ENCODE measurements at regions not wholly inside any gene's neighbourhood (a gene's known extent, or its start where the extent isn't known, plus 50 kb on each side); places are given as distances from the start of the nearest gene placed in this dataset.
"Not testable (repeated sequence)": the region's sequence is repeated elsewhere in the genome, so short reads cannot be mapped to it uniquely, and the experiment has no call there.

- no peak overlapping the region for H3K4me3 ChIP-seq
- TF ChIP-seq POLR2A (IDR thresholded peaks at IDR 0.05): no peak
- TF ChIP-seq CTCF (IDR thresholded peaks at IDR 0.05): no peak
- H3K9me3 ChIP-seq: no peaks in the 10 kb centered on the region
- DNase-seq: no peak
- 60 to 81% methylated on average over 2 of the region's 2 CpGs for WGBS, 2 donors
- no peaks in the 10 kb centered on the region for H3K27me3 ChIP-seq
- no peak overlapping the region for H3K27ac ChIP-seq
- H3K4me1 ChIP-seq: no peaks in the 10 kb centered on the region
- no peaks in the 10 kb centered on the region for H3K36me3 ChIP-seq
- intact Hi-C loops (cut with DNase I): no loop called here
These were observed 120.7 kb downstream of the LEPR start for GRCh38 chr1:65541161-65541560.

- Histone ChIP-seq H3K9me3 (no peaks in the 10 kb centered on the region), H3K27me3 (no peaks in the 10 kb centered on the region), H3K36me3 (no peaks in the 10 kb centered on the region), H3K4me1 (no peaks in the 10 kb centered on the region), H3K4me3 (no peak overlapping the region), H3K27ac (no peak overlapping the region)
- intact Hi-C loops (cut with DNase I): no loop called here
- no peak for DNase-seq
- TF ChIP-seq POLR2A (IDR thresholded peaks at IDR 0.05): no peak
- no peak for TF ChIP-seq EP300 (IDR thresholded peaks at IDR 0.05)
- TF ChIP-seq CTCF (IDR thresholded peaks at IDR 0.05): no peak
- no peak for TF ChIP-seq POLR2AphosphoS5 (IDR thresholded peaks at IDR 0.05)
These were observed 121.4 kb downstream of the LEPR start for GRCh38 chr1:65541865-65542264.

GRCh38 chr1:65542592-65542991 is 122.1 kb downstream of the LEPR start:
- H3K9me3 ChIP-seq; H3K4me3 ChIP-seq; intact Hi-C loops (cut with DNase I); H3K27me3 ChIP-seq; H3K36me3 ChIP-seq; H3K4me1 ChIP-seq; H3K27ac ChIP-seq; DNase-seq: not testable (repeated sequence)
- WGBS, 2 donors: 93 to 97% methylated on average over 1 of the region's 1 CpG

- intact Hi-C loops (cut with DNase I); H3K4me3 ChIP-seq; H3K9me3 ChIP-seq; H3K27ac ChIP-seq; H3K27me3 ChIP-seq; DNase-seq; H3K36me3 ChIP-seq; H3K4me1 ChIP-seq: not testable (repeated sequence)
- 50 to 61% methylated on average over 25 of the region's 25 CpGs for WGBS, 2 donors
These were observed 130.0 kb downstream of the LEPR start for GRCh38 chr1:65550306-65551010.

GRCh38 chr1:65552484-65552883 is 132.0 kb downstream of the LEPR start:
- H3K4me3 ChIP-seq; H3K36me3 ChIP-seq; intact Hi-C loops (cut with DNase I); H3K4me1 ChIP-seq; H3K27ac ChIP-seq; DNase-seq; H3K9me3 ChIP-seq; H3K27me3 ChIP-seq: not testable (repeated sequence)
- 88 to 95% methylated on average over 2 of the region's 2 CpGs for WGBS, 2 donors

- intact Hi-C loops (cut with DNase I); DNase-seq; H3K36me3 ChIP-seq; H3K4me3 ChIP-seq; H3K9me3 ChIP-seq; H3K4me1 ChIP-seq; H3K27me3 ChIP-seq; H3K27ac ChIP-seq: not testable (repeated sequence)
- 66 to 77% methylated on average over 6 of the region's 6 CpGs for WGBS, 2 donors
These were observed 133.8 kb downstream of the LEPR start for GRCh38 chr1:65554086-65554764.

- Histone ChIP-seq H3K27me3 (no peaks in the 10 kb centered on the region), H3K36me3 (no peaks in the 10 kb centered on the region), H3K4me1 (no peaks in the 10 kb centered on the region), H3K27ac (no peak overlapping the region), H3K4me3 (no peak overlapping the region), H3K9me3 (peaks cover 0 to 5% (median 1%) of the 10 kb centered on the region in 4 donors)
- WGBS, 2 donors: 87 to 89% methylated on average over 8 of the region's 8 CpGs
- intact Hi-C loops (cut with DNase I): no loop called here
- no peak for TF ChIP-seq CTCF (IDR thresholded peaks at IDR 0.05)
- no peak for TF ChIP-seq POLR2A (IDR thresholded peaks at IDR 0.05)
- TF ChIP-seq POLR2AphosphoS5 (IDR thresholded peaks at IDR 0.05): no peak
- TF ChIP-seq EP300 (IDR thresholded peaks at IDR 0.05): no peak
- DNase-seq: no peak
These were observed 134.4 kb downstream of the LEPR start for GRCh38 chr1:65554829-65555228.

Data from sigmoid colon (tissue), 6 donors.